SK-N-SH treated with all-trans-retinoic acid at 6 μM for 48 hours (cell line): ENCODE measurements at regions not wholly inside any gene's neighbourhood (a gene's known extent, or its start where the extent isn't known, plus 50 kb on each side); places are given as distances from the start of the nearest gene placed in this dataset.

Experiments used
- CSRNP3 ChIP-seq: fragments of 250-450 bp; sonication (Bioruptor Pico); IDR thresholded peaks from 2 replicates; pipeline ENCODE4 v1.5.1; 2021; ENCODE audit warnings: mild to moderate bottlenecking, moderate library complexity
- RARB ChIP-seq: fragments of 250-450 bp; sonication (Bioruptor Pico); IDR thresholded peaks from 2 replicates; pipeline ENCODE4 v1.8.0; 2021; ENCODE audit warnings: mild to moderate bottlenecking, moderate library complexity

- TF ChIP-seq CSRNP3 (CRISPR knock-in tag) = no peak
- no peak for TF ChIP-seq RARB (CRISPR knock-in tag)
Observed at GRCh38 chr2:225738735-225739134, 339.2 kb downstream of the NYAP2 start.
